ENCODE measurements at regions not wholly inside any gene's neighbourhood (a gene's known extent, or its start where the extent isn't known, plus 50 kb on each side); places are given as distances from the start of the nearest gene placed in this dataset.
"Not testable (repeated sequence)": the region's sequence is repeated elsewhere in the genome, so short reads cannot be mapped to it uniquely, and the experiment has no call there.

DNA sequence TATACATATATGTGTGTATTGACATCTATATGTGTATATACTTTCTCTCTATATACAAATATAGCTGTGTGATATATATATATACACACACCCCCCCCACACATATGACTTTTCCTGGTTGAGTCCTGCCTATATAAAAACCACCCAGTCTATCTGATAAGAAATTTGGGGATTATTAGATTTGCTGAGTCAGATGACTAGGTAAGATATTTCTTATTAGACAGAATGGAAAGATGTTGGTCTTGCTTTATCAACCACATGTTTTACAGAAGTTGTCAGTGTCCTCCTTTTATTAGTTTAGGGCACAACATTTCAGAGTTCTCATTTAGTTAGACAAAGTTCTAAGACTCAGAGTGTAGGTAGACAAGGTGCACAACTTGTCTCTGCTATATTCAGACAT, 953.3 kb downstream of the METTL15 start (continued):
- TF ChIP-seq EZH2phosphoT487 (IDR thresholded peaks at IDR 0.05; ENCODE audit: borderline replicate concordance, low read depth), result no peak
- no peak for TF ChIP-seq SIN3A (IDR thresholded peaks at IDR 0.05; ENCODE audit: borderline replicate concordance, low read depth, low read length)
- TF ChIP-seq, protein P1, sequence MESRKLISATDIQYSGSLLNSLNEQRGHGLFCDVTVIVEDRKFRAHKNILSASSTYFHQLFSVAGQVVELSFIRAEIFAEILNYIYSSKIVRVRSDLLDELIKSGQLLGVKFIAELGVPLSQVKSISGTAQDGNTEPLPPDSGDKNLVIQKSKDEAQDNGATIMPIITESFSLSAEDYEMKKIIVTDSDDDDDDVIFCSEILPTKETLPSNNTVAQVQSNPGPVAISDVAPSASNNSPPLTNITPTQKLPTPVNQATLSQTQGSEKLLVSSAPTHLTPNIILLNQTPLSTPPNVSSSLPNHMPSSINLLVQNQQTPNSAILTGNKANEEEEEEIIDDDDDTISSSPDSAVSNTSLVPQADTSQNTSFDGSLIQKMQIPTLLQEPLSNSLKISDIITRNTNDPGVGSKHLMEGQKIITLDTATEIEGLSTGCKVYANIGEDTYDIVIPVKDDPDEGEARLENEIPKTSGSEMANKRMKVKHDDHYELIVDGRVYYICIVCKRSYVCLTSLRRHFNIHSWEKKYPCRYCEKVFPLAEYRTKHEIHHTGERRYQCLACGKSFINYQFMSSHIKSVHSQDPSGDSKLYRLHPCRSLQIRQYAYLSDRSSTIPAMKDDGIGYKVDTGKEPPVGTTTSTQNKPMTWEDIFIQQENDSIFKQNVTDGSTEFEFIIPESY (IDR thresholded peaks at IDR 0.05; ENCODE audit: borderline replicate concordance, low read depth), result no peak
- TF ChIP-seq NRF1 (IDR thresholded peaks at IDR 0.05; ENCODE audit: low read depth, low read length), result no peak
- no peak for TF ChIP-seq MXI1 (IDR thresholded peaks at IDR 0.05; ENCODE audit: low read depth, low read length)
- no peak for TF ChIP-seq GABPA (IDR thresholded peaks at IDR 0.05; ENCODE audit: low read depth)
- no peak for TF ChIP-seq RXRA (IDR thresholded peaks at IDR 0.05; ENCODE audit: borderline replicate concordance, low read depth)

DNA sequence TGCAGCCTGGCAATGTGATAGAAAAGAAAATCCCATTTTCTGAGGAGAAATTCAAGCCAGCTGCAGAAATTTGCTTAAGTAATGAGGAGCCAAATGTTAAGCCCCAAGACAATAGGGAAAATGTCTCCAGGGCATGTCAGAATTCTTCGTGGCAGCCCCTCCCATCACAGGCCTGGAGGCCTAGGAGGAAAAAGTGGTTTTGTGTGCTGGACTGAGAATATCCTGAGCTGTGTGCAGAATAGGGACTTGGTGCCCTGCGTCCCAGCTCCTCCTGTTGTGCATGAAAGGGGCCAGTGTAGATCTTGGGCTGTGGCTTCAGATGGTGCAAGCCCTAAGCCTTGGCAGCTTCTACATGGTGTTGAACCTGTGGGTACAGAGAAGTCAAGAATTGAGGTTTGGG, 948.3 kb downstream of the METTL15 start:
- H3F3A ChIP-seq (replicated peaks; ENCODE audit: insufficient read depth); H3K79me2 ChIP-seq (ENCODE audit: insufficient read depth); POLR2A ChIA-PET; H3K4me2 ChIP-seq; H3K27ac ChIP-seq (ENCODE audit: low read depth in 2 of 2, low read length in 1 of 2); H3K4me3 ChIP-seq (ENCODE audit: low read depth in 2 of 2, low read length in 1 of 2); H2AFZ ChIP-seq (ENCODE audit: low read depth); H3K9me3 ChIP-seq; H3K27me3 ChIP-seq (ENCODE audit: insufficient read depth); H3K9ac ChIP-seq; H3K36me3 ChIP-seq (replicated peaks in 1 of 2; ENCODE audit: control insufficient read depth in 1 of 2, insufficient read depth in 2 of 2, low read length in 1 of 2); H3K4me1 ChIP-seq (ENCODE audit: control insufficient read depth in 1 of 2, insufficient read depth in 2 of 2, low read depth in 1 of 2, low read length in 1 of 2); DNase-seq; H3K9me2 ChIP-seq; CTCF ChIA-PET; H4K20me1 ChIP-seq (ENCODE audit: insufficient read depth): not testable (repeated sequence)
- 21% methylated on average over 2 of the region's 2 CpGs for WGBS (ENCODE audit: low lambda C conversion rate)

DNA sequence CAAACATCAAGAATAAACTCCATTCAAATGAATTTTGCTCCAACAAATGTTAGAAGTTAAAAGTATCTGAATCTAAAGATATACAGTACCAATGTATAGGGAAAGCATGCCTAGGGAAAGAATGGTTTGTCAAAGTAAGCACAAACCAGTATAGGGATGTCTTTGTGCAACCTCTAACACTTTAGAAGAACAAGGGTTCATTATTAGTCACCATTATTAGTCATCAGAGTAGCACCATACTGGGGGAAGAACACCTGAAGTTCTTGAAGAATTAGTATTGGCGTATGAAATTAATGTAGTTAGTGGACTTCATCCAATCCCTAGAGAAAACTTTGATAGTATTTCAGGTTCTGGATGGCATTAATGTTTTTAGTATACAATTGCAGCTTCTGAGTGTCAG, 943.7 kb downstream of the METTL15 start:
- Histone ChIP-seq H2AFZ (ENCODE audit: low read depth) (no peak overlapping the region), H3K4me1 (ENCODE audit: control insufficient read depth in 1 of 2, insufficient read depth in 2 of 2, low read depth in 1 of 2, low read length in 1 of 2) (no peaks in the 10 kb centered on the region), H3K4me2 (no peak overlapping the region), H3K4me3 (ENCODE audit: low read depth in 2 of 2, low read length in 1 of 2) (no peak overlapping the region), H3K36me3 (replicated peaks in 1 of 2; ENCODE audit: control insufficient read depth in 1 of 2, insufficient read depth in 2 of 2, low read length in 1 of 2) (peaks cover 0 to 3% of the 10 kb centered on the region in 2 experiments), H3K9me3 (no peaks in the 10 kb centered on the region), H3K79me2 (ENCODE audit: insufficient read depth) (no peaks in the 10 kb centered on the region), H3K27ac (ENCODE audit: low read depth in 2 of 2, low read length in 1 of 2) (no peak overlapping the region), H3K9ac (no peak overlapping the region), H3K27me3 (ENCODE audit: insufficient read depth) (no peaks in the 10 kb centered on the region), H4K20me1 (ENCODE audit: insufficient read depth) (no peaks in the 10 kb centered on the region), H3F3A (replicated peaks; ENCODE audit: insufficient read depth) (no peaks in the 10 kb centered on the region), H3K9me2 (no peaks in the 10 kb centered on the region)
- TF ChIP-seq, protein P2, sequence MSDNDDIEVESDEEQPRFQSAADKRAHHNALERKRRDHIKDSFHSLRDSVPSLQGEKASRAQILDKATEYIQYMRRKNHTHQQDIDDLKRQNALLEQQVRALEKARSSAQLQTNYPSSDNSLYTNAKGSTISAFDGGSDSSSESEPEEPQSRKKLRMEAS (IDR thresholded peaks at IDR 0.05; ENCODE audit: low read depth), result no peak
- TF ChIP-seq MEF2A (IDR thresholded peaks at IDR 0.05; ENCODE audit: borderline replicate concordance, low read depth) (no peak), FOSL2 (IDR thresholded peaks at IDR 0.05; ENCODE audit: borderline replicate concordance, low read depth) (0 out of 2 replicates have a peak, but pooled peaks have one; percentile 11)
- CTCF ChIA-PET, result interaction anchor here (0.7 kb wide), 1 partner anchor 16 kb away, joined by 3 read pairs; no protein-coding TSS in a partner anchor
- POLR2A ChIA-PET, result no interaction called here
- DNase-seq, result no peak
- 90% methylated on average over 1 of the region's 1 CpG for WGBS (ENCODE audit: low lambda C conversion rate)

DNA sequence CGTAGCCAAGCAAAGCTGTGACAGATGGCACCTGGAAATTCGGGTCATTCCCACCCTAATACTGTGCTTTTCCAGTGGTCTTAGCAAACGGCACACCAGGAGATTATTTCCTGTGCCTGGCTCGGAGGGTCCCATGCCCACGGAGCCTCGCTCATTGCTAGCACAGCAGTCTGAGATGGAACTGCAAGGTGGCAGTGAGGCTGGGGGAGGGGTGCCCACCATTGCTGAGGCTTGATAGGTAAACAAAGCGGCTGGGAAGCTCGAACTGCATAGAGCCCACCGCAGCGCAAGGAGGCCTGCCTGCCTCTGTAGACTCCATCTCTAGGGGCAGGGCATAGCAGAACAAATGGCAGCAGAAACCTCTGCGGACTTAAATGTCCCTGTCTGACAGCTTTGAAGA, 942.8 kb downstream of the METTL15 start:
- H2AFZ ChIP-seq (ENCODE audit: low read depth); H3K4me3 ChIP-seq (ENCODE audit: low read depth in 2 of 2, low read length in 1 of 2); H4K20me1 ChIP-seq (ENCODE audit: insufficient read depth); DNase-seq; POLR2A ChIA-PET; H3K9me2 ChIP-seq; H3K27ac ChIP-seq (ENCODE audit: low read depth in 2 of 2, low read length in 1 of 2); H3K79me2 ChIP-seq (ENCODE audit: insufficient read depth); H3K4me1 ChIP-seq (ENCODE audit: control insufficient read depth in 1 of 2, insufficient read depth in 2 of 2, low read depth in 1 of 2, low read length in 1 of 2); H3K9ac ChIP-seq; H3F3A ChIP-seq (replicated peaks; ENCODE audit: insufficient read depth); H3K9me3 ChIP-seq; CTCF ChIA-PET; H3K4me2 ChIP-seq; H3K36me3 ChIP-seq (replicated peaks in 1 of 2; ENCODE audit: control insufficient read depth in 1 of 2, insufficient read depth in 2 of 2, low read length in 1 of 2); H3K27me3 ChIP-seq (ENCODE audit: insufficient read depth): not testable (repeated sequence)
- WGBS (ENCODE audit: low lambda C conversion rate), result 52% methylated on average over 7 of the region's 11 CpGs
